Middle frontal gyrus (tissue), 1 donor: ENCODE measurements at regions not wholly inside any gene's neighbourhood (a gene's known extent, or its start where the extent isn't known, plus 50 kb on each side); places are given as distances from the start of the nearest gene placed in this dataset.

Source experiments
- DNase-seq: peaks from one replicate; pipeline ENCODE4 v3.0.0-alpha.2; 2015; ENCODE audit warnings: low spot score; ENCODE audit errors: extremely low spot score

GRCh38 chr3:66165660-66166059 is 55.1 kb upstream of the SLC25A26 start:
- DNase-seq = no peak

- no peak for DNase-seq
These were observed 56.6 kb upstream of the SLC25A26 start for GRCh38 chr3:66164155-66164554.

- no peak for DNase-seq
These were observed 57.6 kb upstream of the SLC25A26 start for GRCh38 chr3:66163222-66163621.

- no peak for DNase-seq
These were observed 58.0 kb upstream of the SLC25A26 start for GRCh38 chr3:66162766-66163165.

DNA sequence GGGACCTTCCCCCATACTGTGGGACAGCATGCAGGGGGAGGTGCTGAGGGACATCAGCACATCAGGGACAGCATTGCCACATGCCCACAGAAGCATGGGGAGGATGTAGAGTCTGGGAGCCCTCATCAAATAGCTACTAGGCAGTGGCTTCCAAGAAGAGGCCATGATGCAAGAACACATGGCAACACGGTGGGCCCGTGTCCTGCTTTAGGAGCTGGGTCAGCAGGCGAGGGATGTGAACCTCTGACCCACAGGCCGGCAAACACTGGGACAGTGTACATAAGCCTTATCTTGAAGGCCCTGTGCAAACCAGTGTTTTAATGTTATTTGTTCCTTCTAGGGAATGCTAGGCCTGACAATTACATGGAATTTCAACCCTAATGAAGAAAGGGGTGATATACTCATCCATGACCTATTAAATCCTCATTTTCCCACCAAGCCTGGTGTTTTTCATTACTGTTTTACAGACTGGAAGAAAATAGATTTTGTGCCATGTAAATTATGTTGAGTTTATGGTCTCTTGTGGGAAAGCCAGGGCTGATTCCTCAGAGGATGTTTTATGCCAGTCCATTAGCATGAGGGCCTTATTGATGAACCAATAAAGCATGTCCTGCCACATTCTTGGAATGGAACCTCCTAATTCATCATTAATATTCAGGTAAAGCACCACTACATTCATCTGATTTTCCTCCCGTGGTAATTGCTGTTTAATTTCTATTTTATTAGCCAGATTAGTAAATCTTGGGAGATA is 61.7 kb upstream of the SLC25A26 start:
- no peak for DNase-seq

GRCh38 chr3:66154444-66154861 is 66.3 kb upstream of the SLC25A26 start:
- DNase-seq = no peak

GRCh38 chr3:66153481-66154443 is 67.0 kb upstream of the SLC25A26 start:
- peak; percentile 47 for DNase-seq

DNA sequence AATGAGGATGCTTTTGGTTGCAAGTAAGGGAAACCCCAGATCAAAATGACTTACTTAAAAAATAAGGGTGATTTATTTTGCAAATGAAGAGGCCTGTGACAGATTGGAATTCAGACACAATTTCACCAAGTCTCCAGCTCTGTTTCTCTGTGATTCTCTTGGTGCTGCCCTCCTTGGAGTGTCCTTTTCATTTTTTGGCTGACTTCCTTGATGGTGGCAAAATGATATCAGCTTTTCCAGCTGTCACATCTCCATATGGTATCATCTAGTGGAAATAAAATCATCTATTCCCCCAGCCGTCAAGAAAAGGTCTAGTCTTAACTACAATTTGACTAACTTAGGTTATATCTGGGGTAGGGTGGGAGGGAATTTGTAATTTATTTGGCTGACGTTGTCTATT is 68.5 kb upstream of the SLC25A26 start:
- no peak for DNase-seq

- no peak for DNase-seq
These were observed 69.8 kb upstream of the SLC25A26 start for GRCh38 chr3:66150977-66151376.

- DNase-seq = no peak
These were observed 71.5 kb upstream of the SLC25A26 start for GRCh38 chr3:66149269-66149668.

GRCh38 chr3:66145408-66145733 is 75.4 kb upstream of the SLC25A26 start:
- DNase-seq = no peak

DNA sequence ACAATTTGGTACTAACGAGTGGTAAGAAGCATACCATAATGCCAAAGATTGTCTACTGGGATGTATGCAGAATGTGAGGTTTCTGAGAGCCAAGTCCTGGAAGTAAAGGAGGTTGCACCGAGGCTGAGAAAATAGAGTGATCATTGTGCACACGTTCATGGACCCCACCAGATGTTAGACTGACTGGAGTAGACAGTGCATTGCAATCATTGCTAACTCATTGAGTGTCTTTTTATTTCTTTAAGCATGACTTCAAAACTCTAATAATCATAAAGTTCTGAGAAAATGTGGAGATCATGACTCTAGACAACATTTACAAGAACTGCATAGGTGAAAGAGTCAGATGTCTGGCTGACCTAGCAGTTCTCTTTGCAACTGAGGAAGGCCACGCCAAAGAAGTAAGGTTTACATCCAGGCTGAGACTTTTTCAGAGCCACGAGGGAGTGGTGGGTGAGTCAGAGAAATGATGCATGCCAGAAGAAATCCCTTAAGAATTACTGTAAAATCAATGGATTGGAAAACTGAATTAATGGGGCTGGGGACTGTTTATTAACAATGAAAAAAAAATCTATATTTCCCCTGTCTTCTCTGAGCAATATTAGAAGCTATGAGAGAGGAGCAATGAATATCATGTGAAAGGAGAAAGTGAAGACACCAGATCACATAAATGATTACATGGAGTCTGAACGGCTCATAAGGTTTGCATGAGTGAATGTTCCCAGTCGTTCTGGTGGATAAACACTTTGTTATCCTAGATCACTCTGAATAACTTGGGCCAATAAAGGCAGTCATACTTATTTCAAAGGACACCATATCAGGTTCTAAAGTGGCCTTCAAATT is 76.0 kb upstream of the SLC25A26 start:
- DNase-seq = no peak

GRCh38 chr3:66142079-66142478 is 78.7 kb upstream of the SLC25A26 start:
- DNase-seq = no peak

GRCh38 chr3:66140743-66141372 is 79.9 kb upstream of the SLC25A26 start:
- no peak for DNase-seq

- no peak for DNase-seq
These were observed 80.7 kb upstream of the SLC25A26 start for GRCh38 chr3:66140106-66140505.

- no peak for DNase-seq
These were observed 81.4 kb upstream of the SLC25A26 start for GRCh38 chr3:66139415-66139814.

- no peak for DNase-seq
These were observed 82.2 kb upstream of the SLC25A26 start for GRCh38 chr3:66138336-66139313.

- no peak for DNase-seq
These were observed 84.2 kb upstream of the SLC25A26 start for GRCh38 chr3:66136597-66136996.

- DNase-seq = no peak
These were observed 86.9 kb upstream of the SLC25A26 start for GRCh38 chr3:66133853-66134445.
